ENCODE measurements at regions not wholly inside any gene's neighbourhood (a gene's known extent, or its start where the extent isn't known, plus 50 kb on each side); places are given as distances from the start of the nearest gene placed in this dataset.
"Not testable (repeated sequence)": the region's sequence is repeated elsewhere in the genome, so short reads cannot be mapped to it uniquely, and the experiment has no call there.

DNA sequence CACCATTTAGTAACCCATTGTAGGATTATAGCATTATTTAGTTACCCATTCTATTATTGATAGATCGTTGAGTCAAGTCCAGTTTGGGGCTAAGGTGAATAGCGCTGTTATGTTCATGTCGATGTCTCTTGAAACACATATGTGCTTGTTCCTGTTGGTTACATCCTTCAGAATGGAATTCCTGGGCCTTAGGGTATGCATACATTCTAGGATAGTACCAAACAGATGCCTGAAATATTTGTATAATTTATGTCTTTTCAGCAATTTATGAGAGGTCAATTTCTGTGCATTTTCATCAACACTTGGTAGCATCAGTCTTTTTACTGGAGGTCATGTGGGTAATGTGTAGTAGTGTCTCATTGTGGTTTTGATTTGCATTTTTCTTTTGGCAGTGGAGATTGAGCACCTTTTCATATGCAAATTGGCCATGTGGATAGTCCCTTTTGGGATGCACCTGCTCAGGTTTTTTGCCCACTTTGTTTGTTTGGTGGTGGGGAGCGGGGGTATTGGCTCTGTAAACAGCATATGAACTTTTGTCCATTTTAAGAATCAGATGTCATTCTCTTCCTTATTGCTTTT, 104.2 kb downstream of the CDRT15L2 start:
- not testable (repeated sequence) for DNase-seq

DNA sequence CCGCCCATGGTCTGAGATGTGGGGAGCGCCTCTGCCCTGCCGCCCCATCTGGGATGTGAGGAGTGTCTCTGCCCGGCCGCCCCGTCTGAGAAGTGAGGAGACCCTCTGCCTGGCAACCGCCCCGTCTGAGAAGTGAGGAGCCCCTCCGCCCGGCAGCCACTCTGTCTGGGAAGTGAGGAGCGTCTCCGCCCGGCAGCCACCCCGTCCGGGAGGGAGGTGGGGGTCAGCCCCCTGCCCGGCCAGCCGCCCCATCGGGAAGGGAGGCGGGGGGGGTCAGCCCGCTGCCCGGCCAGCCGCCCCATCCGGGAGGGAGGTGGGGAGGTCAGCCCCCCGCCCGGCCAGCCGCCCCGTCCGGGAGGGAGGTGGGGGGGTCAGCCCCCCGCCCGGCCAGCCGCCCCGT, 105.5 kb downstream of the CDRT15L2 start:
- not testable (repeated sequence) for DNase-seq

DNA sequence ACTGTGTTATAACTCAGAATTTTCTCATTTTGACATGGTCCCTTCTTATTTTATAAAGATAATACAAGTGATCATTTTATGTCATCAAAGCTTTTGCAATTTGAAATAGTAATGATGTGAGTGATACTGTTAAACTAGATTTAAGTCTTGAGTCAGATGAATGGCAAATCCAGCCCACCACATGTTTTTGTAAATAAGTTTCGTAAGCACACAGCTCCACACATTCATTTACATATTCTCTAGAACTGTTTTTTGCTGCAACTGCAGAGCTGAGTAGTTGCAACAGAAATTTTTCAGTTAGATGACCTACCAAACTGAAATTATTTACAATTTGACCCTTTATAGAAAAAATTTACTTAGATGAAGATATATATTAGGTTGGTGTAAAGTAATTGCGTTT, 108.1 kb downstream of the CDRT15L2 start:
- DNase-seq = not testable (repeated sequence)

DNA sequence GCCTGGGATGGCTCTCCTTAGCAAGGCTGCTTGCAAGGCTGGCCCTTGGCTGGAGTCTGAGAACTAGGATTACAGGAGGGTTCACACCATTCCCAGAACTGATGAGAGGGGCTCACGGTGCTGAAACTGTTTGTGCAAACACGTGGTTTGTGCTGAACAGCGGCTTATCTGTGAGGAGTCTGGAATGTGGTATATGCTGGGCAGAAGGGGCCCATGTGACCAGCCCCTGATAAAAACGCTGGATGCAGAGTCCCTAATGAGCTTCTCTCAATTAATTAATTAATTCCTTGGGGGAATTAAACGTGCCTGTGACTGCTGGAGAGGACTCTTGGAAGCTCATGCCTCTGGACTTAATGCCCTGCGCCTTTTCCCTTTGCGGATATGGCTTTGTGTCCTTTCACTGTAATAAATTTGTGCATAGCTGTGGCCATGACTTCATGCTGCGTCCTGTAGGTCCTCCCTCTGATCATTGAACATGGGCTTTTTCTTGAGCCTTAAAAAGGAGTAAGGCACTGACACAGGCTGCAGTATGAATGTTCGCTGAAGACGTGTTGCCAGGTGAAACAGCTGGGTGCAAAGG, 109.7 kb downstream of the CDRT15L2 start:
- not testable (repeated sequence) for DNase-seq

DNA sequence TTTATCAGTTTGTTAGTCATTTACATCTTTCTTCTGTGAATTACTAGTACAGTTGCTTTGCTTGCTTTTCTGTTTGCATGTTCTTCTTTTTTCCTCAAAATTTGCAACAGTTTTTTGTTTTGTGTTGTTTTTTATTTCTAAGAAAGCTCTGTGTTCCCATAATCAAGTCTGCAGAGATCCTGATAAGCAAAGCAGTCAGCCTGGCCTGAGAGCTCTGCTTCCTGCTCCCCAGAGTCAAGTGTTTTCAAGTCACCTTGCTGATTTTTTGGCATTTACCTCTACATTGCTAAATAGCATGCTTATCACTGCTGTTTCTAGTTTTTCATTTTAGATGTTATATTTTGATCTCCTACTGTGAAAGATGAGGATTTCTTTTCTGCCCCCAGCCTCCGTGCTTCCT, 113.2 kb downstream of the CDRT15L2 start:
- peak; percentile 3 for DNase-seq

DNA sequence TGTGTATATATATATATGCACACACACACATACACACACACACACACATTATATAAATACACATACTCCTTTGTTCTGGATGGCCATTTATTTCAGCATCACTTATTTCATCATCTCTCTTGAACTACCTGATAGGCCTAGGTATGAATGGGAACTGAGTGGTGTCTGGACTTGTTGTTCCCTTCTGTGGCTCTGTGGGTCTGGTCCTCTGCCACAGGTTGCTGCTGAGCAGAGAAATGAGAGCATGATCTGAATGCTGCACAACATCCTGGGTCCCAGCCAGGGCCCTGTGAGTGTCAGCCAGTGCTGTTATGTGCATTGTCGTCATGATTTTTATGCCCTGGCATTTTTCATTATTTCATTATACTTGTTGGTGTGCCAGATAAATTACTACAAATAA, 116.3 kb downstream of the CDRT15L2 start:
- DNase-seq = not testable (repeated sequence)

DNA sequence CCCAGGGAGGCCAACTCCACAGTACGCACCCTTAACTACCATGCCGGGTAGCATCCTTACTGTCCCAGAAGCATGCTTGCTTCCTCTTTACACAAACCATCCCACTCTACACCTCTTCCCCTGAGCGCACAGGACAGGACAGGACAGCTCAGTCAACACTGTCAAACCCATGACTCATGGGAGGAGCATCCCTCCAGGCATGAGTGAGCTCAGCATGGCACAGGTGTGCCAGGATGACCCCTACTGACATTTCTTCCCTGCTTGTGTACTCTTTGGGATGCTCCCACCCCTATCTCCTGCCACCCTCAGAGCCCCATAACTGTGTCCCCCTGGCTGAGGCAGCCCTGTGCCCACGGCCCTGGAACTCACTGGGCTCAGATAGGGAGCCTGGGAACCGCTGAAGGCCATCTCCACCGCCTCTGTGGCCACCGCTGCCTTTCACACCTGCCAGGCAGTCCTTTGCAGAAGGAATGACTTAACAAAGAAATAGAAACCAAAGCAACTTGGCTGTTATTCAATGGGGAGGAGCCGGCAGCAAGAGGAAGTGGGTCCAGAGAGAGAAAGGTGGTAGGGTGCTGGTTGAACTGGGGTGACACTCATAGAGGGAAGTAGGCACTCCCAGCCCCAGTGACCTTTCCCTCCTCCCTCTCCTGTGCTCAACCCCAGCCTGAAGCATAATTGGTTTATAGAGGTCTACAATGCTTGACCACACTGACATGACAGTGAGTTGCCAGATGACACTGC, 119.1 kb downstream of the CDRT15L2 start:
- peak; percentile 68 for DNase-seq

DNA sequence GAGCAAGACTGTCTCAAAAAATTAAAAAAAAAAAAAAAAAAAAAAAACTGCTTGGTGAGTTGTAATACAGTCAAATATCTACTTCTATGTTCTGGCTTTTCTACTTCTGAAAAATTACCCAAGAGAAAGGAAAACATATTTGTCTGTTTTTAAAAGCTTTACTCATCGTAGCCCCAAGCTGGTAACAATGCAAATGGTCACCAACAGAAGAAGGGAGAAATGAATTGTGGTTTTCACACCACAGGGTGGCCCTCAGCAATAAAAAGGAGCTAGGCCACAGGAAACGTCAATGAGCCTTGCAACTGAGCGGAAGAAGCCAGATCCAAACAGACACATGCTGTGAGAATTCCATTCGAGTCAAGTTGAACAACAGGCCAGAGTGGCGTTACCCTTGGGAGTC, 121.0 kb downstream of the CDRT15L2 start:
- not testable (repeated sequence) for DNase-seq

DNA sequence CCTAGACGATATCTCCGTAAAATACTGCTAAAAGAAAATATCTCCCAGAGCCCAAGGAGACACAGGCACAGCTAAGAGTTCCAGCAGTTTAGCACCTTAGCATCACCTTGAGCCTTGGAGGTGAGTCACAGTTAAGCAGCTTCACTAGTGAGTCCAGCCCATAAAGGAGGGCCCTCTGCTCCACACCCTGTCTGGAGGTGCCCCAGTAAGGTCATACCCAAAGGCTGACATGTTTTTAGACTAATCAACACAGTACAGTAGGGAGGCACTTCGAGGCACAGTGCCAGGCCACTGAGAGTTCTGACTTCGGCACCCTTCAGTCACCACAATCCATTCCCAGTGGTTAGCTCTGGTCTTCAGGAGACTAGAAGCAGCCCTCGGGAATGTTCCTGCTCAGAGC, 121.8 kb downstream of the CDRT15L2 start:
- DNase-seq = not testable (repeated sequence)

DNA sequence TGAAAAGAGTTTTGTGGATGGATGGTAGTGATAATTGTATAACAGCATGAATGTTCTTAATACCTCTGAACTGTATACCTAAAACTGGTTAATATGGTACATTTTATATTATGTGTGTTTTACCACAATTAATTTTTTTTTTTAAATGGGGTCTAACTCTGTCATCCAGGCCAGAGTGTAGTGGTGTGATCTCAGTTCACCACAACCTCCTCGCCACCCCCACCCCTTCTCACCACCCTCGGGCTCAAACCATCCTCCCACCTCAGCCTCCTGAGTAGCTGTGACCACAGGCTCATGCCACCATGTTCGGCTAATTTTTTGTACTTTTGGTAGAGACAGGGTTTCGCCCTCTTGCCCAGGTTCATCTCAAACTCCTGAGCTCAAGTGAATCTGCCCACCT, 123.2 kb downstream of the CDRT15L2 start:
- no peak for DNase-seq

DNA sequence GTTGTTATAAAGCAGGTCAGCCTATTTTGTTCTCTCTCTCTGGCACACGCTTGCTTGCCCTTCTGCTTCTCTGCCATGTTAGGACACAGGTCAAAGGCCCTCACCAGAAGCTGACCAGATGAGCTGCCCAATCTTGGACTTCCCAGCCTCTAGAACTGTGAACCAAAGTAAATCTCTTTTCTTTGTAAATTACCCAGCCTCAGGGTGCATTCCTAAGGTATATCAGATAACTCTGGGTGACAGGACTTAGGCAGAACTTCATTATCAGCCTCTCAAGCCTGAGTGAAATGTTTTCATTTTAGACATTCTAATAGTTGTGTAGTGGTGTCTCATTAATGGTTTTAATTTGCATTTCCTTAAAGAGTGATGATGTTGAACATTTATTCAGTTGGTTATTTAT, 124.3 kb downstream of the CDRT15L2 start:
- no peak for DNase-seq

DNA sequence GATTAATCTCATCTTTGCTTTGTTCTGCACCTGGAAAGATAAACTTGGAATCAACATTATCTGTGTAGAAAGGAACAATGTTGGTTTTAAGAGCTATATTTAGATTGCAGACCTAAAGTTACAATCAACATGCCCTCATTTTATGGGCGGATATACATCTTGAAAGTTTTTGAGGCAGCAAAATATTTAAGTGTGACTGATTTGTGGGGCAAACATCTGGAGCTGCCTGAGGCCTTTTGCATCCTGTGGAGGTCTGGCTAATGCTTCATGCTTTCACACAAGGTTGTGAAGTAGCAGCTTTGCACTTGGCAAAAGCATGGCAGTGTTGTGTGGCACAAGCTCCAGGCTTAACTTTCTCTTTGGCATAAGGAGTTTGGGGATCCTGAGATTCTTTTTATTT, 125.7 kb downstream of the CDRT15L2 start:
- DNase-seq = not testable (repeated sequence)

DNA sequence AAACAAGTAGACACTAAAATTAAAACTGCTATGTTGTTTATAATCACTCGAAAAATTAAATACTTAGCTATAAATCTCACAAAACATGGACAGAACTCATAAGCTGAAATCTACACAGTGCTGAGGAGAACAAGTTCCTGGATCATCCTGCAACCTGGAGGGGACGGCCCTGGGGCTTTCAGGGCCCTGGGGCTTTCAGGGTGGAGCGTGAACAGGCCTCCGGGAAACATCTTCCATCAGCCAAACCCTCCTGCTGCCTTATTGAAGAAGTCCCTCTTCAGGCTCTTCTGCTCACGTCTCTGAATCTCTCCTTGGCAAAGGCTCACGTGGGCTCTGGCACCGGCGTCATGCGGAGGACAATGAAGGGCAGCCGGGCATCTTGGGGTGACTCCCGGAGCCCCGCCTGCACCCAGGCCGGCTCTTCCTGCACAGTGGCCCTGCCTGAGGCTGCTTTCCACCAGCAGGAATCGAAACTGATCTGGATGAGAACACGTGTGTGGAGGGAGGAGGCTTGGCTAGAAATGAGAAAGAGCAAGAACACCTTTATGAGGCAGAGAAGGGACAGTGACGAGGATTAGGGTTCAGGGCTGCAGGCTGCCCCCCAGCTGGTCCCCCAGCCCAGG, 127.3 kb downstream of the CDRT15L2 start:
- peak; percentile 6 for DNase-seq

DNA sequence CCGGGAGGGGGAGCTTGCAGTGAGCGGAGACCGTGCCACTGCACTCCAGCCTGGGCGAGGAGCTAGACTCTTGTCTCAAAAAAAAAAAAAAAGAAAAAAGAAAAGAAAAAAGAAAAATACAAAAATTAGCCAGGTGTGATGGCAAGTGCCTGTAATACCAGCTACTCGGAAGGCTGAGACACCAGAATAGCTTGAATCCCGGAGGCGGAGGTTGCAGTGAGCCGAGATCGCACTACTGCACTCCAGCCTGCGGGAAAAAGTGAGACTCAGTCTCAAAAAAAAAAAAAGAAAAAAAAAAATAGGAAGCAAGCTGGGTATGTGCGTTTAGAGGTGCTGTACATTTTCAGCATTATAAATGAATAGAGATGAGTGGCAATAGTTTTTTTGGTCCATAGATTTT, 129.3 kb downstream of the CDRT15L2 start:
- not testable (repeated sequence) for DNase-seq

DNA sequence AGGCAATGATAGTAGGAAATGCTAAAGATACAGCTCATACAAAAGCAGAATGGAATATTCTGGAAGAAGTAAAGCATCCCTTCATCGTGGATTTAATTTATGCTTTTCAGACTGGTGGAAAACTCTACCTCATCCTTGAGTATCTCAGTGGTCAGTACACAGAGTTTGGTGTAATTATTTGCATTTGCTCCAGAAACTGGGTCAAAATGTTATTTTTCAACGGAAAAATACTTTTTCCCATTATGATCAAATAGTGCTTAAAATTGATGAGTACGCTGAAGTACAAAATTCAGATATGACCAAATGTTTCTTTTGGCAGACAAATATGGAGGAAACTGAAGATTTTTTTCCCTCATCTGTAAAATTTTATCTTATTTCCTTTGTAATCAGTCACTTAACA, 137.0 kb downstream of the CDRT15L2 start:
- DNase-seq = not testable (repeated sequence)

DNA sequence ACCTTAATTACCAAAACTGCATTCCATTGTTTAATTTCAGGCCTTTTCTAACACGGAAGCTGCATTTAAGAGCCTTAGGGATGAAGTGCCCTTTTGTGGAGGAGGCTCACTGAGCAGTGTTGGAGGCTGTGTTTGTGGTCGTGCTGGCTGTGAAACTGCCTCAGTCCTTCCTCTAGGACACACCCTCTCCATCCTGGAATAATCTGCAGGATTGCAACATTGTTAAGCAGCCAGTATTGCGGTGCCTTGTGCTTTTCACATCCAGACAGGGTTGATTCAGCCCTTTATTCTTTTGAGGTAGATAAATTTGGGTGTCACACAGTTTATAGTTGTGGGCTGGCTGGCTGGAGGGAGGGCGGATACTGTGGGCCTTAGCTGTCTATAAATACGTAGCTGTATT, 141.6 kb downstream of the CDRT15L2 start:
- peak; percentile 0 for DNase-seq

DNA sequence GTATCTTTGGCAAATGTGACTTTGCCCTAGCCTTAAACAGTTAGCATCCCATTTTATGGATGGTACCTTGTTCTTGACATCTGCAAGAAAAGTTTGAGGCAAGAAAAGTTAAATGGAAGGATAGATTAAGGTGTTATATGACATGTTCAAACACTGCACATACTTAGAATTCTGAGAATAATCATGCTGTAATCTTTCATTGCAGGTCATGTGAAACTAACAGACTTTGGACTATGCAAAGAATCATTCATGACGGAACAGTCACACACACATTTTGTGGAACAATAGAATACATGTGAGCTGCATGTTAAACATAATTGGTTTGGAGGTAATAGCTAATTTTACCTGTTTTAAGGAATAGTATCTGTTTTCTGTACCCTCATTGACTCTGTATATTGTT, 144.9 kb downstream of the CDRT15L2 start:
- not testable (repeated sequence) for DNase-seq

DNA sequence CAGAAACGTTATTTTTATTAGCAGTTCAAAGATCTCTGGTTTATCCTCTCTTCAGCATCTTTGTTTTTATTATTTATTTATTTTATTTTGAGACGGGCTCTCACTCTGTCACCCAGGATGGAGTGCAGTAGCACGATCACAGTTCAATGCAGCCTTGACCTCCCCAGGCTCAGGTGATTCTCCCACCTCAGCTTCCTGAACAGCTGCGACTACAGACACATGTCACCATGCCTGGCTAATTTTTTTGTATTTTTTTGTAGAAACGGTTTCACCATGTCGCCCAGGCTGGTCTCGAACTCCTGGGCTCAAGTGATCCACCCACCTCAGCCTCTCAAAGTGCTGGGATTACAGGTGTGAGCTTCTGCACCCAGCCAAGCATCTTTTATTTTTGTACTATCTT, 147.7 kb downstream of the CDRT15L2 start:
- not testable (repeated sequence) for DNase-seq

DNA sequence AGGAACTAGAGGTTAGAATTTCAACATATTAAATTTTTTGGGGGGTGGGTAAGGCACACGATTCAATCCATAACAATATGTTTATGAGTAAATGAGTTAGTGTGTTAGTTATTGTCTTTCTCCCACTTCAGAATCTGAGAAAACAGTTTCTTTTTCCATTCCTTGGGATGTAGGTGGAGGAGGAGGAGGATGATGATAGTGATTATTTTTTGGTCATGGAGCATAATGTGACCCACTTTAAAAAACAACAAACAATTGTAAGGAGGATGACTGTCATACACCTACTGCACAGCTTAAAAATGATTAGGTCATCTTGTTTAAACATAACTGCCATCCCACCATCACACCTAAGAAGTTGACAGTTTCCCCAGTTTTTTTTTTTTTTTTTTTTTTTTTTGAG, 148.7 kb downstream of the CDRT15L2 start:
- no peak for DNase-seq

DNA sequence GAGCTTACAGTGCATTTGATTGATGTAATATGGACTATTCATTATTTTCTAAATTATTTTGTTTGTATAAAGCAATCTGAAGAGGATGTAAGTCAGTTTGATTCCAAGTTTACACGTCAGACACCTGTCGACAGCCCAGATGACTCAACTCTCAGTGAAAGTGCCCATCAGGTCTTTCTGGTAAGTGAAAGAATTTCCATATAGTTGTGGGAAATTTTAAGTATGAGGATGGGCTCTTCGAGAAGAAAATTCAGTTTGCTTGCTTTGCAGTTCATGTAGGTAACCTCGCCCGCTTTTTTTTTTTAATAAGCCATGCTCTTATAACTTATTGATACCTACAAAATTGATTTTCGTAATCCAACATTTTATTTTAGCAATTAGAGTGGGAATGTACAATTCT, 151.6 kb downstream of the CDRT15L2 start:
- DNase-seq = not testable (repeated sequence)

DNA sequence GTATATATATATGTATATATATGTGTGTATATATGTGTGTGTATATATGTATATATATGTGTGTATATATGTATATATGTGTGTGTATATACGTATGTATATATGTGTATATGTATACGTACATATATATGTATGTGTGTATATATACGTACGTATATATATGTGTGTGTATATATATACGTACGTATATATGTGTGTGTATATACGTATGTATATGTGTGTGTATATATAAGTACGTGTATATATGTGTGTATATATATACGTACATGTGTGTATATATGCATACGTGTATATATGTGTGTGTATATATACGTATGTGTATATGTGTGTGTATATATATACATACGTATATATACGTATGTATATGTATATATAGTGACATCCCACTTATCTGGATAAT, 154.4 kb downstream of the CDRT15L2 start:
- no peak for DNase-seq

DNA sequence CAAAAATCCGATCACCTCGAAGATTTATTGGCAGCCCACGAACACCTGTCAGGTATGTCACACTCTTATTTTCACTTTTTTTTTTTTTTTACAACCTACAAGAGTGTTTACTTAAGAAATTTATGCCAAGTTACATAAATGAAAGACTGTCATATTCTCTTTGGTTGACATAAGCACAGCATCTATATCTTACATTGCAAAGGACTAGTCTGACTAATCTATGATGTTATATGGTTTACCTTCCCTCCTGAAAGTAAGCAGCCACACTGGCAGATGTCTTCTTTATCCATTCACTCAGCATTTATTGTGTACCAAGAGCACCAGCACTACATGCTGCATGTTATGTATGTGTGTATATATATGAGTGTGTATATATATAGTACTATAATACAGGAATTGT, 156.3 kb downstream of the CDRT15L2 start:
- DNase-seq = no peak

DNA sequence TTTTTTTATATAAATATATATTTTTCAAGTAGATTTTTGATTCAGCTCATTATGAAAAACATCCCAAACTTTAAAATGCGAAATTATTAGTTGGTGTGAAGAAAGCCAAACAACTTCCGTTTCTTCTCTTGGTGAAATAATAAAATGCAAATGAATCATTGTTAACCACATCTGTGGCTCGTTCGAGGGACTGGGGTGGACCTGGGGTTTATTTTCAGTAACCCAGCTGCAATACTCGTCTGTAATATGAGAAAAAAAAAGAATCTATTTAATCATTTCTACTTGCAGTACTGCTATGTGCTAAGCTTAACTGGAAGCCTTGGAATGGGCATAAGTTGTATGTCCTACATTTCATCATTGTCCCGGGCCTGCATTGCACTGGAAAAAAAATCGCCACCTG, 158.1 kb downstream of the CDRT15L2 start:
- DNase-seq = not testable (repeated sequence)

DNA sequence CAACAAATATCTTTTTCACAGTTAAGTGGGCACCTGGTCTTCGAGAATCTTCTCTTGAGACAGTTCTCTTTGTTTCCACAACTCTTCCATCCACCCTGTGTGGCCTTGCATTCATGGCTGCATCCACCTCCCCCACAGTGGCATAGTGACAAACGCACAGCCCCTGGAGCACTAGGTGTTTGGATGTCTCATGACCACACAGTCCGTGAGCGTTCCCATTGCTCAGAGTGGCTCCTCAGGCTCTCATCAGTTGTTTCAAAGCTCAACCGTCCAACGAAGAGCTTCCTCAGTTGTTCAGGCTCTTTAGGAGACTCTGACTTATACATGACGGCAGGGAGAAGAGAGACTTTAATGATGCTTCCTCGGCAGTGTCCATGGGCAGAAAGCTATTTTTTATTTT, 191.6 kb downstream of the CDRT15L2 start:
- no peak for DNase-seq
